Prostate gland (tissue), 2 donors: ENCODE measurements at regions not wholly inside any gene's neighbourhood (a gene's known extent, or its start where the extent isn't known, plus 50 kb on each side); places are given as distances from the start of the nearest gene placed in this dataset.

Experiments
- DNase-seq: peaks from one replicate; pipeline ENCODE4 v3.0.0-alpha.2; 2019; ENCODE audit warnings: low spot score
- H3K27ac ChIP-seq, 2 donors: fragments of 200-600 bp; sonication (generic); 2 replicates each; pipeline ENCODE4 v1.5.1; 2017 to 2019
- H3K27me3 ChIP-seq: fragments of 200-600 bp; sonication (generic); replicated peaks from 2 replicates; pipeline ENCODE4 v1.5.1; 2019; ENCODE audit not compliant: insufficient read depth
- H3K36me3 ChIP-seq, 2 donors: fragments of 200-600 bp; sonication (generic); 1 replicate in 1 of 2; 2 replicates in 1 of 2; pipeline versions ENCODE4 v1.5.1 to v1.8.1; 2017 to 2019
- H3K4me1 ChIP-seq: fragments of 200-600 bp; sonication (generic); replicated peaks from 2 replicates; pipeline ENCODE4 v1.5.1; 2019
- H3K4me3 ChIP-seq, 2 donors: fragments of 200-600 bp; sonication (generic); 2 replicates each; pipeline ENCODE4 v1.5.1; 2017 to 2019
- H3K9me3 ChIP-seq: fragments of 200-600 bp; sonication (generic); 2 replicates; pipeline ENCODE4 v1.5.1; 2017
- POLR2A ChIP-seq: fragments of 450-650 bp; IDR thresholded peaks from one replicate; pipeline ENCODE4 v1.6.1; 2016; ENCODE audit warnings: antibody characterized with exemption, mild to moderate bottlenecking
- POLR2AphosphoS5 ChIP-seq: sonication (generic); formaldehyde crosslinking; IDR thresholded peaks from one replicate; pipeline ENCODE4 v1.6.1; 2017; ENCODE audit warnings: antibody characterized with exemption
- WGBS: methylation state at CpG from one replicate; pipeline ENCODE4 v1.1.5; 2018; 5-methylcytosine and 5-hydroxymethylcytosine counted together
- intact Hi-C: fragments of 100-400 bp; cut with DNase I; formaldehyde crosslinking; loops from one replicate; pipeline ENCODE4 v1.14.2; 2022
- TF ChIP-seq, protein P1 (sequence below), 4 experiments: fragments of 200-600 bp in 2 of 4; fragments of 450-650 bp in 2 of 4; sonication (generic) in 2 of 4; IDR thresholded peaks; 1 replicate in 3 of 4; 2 replicates in 1 of 4; pipeline ENCODE4 v1.5.1; 2016 to 2019; ENCODE audit warnings: antibody characterized with exemption in 4 of 4, mild to moderate bottlenecking in 2 of 4, moderate library complexity in 2 of 4

DNA sequence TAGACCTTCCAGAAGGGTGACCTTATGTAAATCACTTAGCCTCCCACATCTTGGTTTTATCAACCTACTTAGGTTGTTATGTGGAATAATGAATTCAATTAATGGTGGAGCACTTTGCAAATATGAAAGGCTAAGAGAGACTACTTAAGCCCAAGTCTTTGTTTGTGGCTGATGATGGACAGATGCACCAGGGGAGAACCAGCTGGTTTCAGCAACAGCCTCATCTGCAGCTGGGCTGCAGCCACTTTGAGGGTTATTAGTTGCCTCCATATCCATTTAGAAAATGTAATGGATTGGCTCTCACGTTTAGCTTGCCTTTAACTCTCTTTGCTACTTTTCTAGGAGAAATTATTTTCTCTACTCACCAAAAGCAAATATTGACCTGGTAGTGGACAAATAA lies 146.6 kb downstream of the ESM1 start:
- 46% methylated on average over 1 of the region's 1 CpG for WGBS
- H3K4me1 ChIP-seq: no peaks in the 10 kb centered on the region
- intact Hi-C loops: no loop called here
- H3K4me3 ChIP-seq: no peak overlapping the region
- TF ChIP-seq POLR2A: no peak
- TF ChIP-seq, protein P1, sequence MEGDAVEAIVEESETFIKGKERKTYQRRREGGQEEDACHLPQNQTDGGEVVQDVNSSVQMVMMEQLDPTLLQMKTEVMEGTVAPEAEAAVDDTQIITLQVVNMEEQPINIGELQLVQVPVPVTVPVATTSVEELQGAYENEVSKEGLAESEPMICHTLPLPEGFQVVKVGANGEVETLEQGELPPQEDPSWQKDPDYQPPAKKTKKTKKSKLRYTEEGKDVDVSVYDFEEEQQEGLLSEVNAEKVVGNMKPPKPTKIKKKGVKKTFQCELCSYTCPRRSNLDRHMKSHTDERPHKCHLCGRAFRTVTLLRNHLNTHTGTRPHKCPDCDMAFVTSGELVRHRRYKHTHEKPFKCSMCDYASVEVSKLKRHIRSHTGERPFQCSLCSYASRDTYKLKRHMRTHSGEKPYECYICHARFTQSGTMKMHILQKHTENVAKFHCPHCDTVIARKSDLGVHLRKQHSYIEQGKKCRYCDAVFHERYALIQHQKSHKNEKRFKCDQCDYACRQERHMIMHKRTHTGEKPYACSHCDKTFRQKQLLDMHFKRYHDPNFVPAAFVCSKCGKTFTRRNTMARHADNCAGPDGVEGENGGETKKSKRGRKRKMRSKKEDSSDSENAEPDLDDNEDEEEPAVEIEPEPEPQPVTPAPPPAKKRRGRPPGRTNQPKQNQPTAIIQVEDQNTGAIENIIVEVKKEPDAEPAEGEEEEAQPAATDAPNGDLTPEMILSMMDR (IDR thresholded peaks at IDR 0.05): no peak
- TF ChIP-seq POLR2AphosphoS5: no peak
- H3K27ac ChIP-seq: no peak overlapping the region
- no peaks in the 10 kb centered on the region for H3K9me3 ChIP-seq
- DNase-seq: no peak
- no peaks in the 10 kb centered on the region for H3K36me3 ChIP-seq
- no peaks in the 10 kb centered on the region for H3K27me3 ChIP-seq

DNA sequence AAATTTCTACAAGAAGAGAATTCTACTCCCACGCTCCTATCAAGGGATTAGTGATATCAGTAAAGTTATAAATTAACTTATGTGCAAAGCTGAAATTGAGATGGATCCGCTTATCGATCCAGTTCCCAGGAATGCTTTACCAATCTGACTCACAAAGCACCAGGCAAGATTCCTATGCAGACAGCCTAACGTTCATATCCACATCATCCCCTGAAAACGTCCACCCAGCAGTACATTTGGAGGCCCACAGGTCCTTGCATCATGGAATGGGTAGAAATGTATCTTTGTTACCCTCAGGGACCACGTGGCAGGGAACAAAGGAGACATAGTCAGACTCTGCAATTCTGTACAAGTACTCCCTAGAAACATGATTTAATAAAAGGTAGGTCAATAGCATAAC lies 147.4 kb downstream of the ESM1 start:
- Histone ChIP-seq H3K36me3 (no peaks in the 10 kb centered on the region), H3K4me1 (no peaks in the 10 kb centered on the region), H3K27me3 (no peaks in the 10 kb centered on the region), H3K9me3 (no peaks in the 10 kb centered on the region), H3K27ac (no peak overlapping the region), H3K4me3 (no peak overlapping the region)
- intact Hi-C loops: no loop called here
- no peak for DNase-seq
- 75% methylated on average over 6 of the region's 6 CpGs for WGBS
- TF ChIP-seq POLR2AphosphoS5 (no peak), POLR2A (no peak)
- TF ChIP-seq, protein P1 (IDR thresholded peaks at IDR 0.05): no peak

DNA sequence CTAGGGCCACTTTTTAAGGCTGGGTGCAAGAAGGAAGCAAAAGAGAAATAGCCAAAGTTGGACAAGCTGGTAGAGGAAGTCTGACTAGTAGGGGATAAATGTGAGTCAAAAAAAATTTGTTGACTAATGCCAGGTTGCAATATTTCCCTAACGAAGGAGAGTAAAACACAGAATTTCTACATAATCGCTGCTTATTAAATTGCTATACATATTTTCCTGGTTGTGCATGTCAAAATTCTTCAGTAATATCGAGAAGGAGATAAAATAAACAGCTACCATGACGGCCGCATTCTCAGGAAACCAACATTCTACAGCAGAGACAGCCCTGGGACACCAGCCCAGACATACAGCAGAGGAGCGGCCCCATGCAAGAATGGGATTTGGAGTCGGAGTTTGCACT lies 148.3 kb downstream of the ESM1 start:
- no peaks in the 10 kb centered on the region for H3K27me3 ChIP-seq
- WGBS: 86% methylated on average over 7 of the region's 7 CpGs
- no peak overlapping the region for H3K27ac ChIP-seq
- DNase-seq: no peak
- no peaks in the 10 kb centered on the region for H3K36me3 ChIP-seq
- TF ChIP-seq POLR2AphosphoS5 (no peak), POLR2A (no peak)
- TF ChIP-seq, protein P1 (IDR thresholded peaks at IDR 0.05): no peak
- intact Hi-C loops: no loop called here
- no peak overlapping the region for H3K4me3 ChIP-seq
- H3K9me3 ChIP-seq: no peaks in the 10 kb centered on the region
- no peaks in the 10 kb centered on the region for H3K4me1 ChIP-seq

DNA sequence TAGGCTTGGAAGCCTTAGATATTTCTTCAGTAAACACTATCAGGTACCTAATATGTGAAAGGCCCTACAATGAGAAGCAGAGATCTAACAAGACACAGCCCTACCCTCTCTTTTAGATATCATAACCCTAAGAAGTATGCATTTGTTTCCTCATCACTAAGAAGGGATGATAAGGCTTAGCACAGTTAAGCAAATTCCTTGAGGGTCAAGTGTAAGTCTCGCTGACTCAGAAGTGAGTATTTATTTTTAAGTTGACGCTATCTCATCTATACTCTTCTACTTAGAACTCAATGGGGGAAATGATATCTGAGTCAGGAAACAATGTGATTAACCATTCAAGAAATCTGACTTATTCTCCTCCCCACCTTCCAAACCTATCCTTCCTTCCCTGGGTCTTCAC lies 149.7 kb downstream of the ESM1 start:
- intact Hi-C loops: no loop called here
- DNase-seq: no peak
- H3K27ac ChIP-seq: no peak overlapping the region
- H3K9me3 ChIP-seq: no peaks in the 10 kb centered on the region
- no peaks in the 10 kb centered on the region for H3K36me3 ChIP-seq
- no peaks in the 10 kb centered on the region for H3K4me1 ChIP-seq
- no peak overlapping the region for H3K4me3 ChIP-seq
- no peak for TF ChIP-seq POLR2AphosphoS5
- no peak for TF ChIP-seq POLR2A
- TF ChIP-seq, protein P1 (IDR thresholded peaks at IDR 0.05): no peak
- 91% methylated on average over 2 of the region's 2 CpGs for WGBS
- no peaks in the 10 kb centered on the region for H3K27me3 ChIP-seq

DNA sequence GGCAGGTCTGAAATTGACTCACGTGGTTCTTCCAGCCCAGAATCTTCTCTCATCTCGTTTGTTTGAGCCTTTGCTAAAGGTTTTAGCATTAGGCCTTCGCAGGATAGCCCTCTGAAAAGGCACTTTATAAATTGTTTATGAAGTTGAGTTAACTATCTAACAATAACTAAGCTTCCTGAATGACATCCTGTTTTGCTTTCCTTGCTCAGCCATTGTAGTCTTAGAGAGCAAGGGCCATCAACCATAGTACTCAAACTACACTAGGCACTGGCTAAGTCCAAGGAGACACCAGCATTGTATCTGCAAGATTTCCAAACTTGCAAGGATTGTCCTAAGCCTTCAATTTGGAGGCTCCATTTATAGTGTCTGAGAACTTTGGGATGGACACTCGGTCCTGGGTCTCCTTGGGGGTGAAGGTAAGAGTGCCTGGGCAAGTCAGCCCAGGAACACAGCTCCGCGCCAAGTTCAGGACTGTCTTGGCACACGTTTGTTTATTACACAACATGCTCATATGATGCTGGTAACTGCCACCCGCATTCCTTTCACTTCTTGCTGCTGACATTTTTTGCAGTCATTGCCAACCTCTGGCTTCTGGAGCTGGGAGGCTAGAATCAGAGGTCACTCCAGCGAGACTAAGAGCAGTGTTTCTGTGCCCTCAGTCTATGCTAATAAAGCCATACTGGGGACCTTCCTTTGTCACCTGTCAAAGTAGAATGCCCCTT lies 151.1 kb downstream of the ESM1 start:
- Histone ChIP-seq H3K36me3 (no peaks in the 10 kb centered on the region), H3K9me3 (no peaks in the 10 kb centered on the region), H3K27ac (no peak overlapping the region), H3K27me3 (no peaks in the 10 kb centered on the region), H3K4me3 (no peak overlapping the region), H3K4me1 (no peaks in the 10 kb centered on the region)
- intact Hi-C loops: no loop called here
- no peak for DNase-seq
- 65% methylated on average over 9 of the region's 9 CpGs for WGBS
- TF ChIP-seq POLR2A (no peak), POLR2AphosphoS5 (no peak)
- TF ChIP-seq, protein P1 (IDR thresholded peaks at IDR 0.05): no peak
